HG03175 (cell line): ENCODE measurements at regions not wholly inside any gene's neighbourhood (a gene's known extent, or its start where the extent isn't known, plus 50 kb on each side); places are given as distances from the start of the nearest gene placed in this dataset.
"Not testable (repeated sequence)": the region's sequence is repeated elsewhere in the genome, so short reads cannot be mapped to it uniquely, and the experiment has no call there.

ENCODE experiments used
- ATAC-seq: cut with Tn5 transposase; IDR thresholded peaks from one replicate; pipeline ENCODE4 v1.9.1; 2021; ENCODE audit warnings: mild to moderate bottlenecking, moderate library complexity; ENCODE audit not compliant: unreplicated experiment

DNA sequence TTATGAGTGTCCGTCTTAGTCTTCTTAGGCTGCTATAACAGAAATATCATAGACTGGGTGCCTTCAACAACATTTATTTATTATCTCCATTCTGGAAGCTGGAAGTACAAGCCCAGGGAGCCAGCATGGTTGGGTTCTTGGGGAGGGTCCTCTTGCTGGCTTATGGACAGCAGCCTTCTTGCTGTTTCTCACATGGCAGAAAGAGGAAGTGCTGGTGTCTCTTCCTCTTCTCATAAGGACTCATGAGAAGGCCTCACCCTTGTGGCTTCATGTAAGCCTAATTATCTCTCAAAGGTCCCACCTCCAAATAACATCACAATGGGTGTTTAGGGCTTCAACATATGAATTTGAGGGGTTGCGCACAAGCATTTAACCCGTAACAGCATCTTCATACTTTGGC is 207.0 kb upstream of the COX10 start:
- ATAC-seq, result no peak

- no peak for ATAC-seq
Observed at GRCh38 chr17:13863436-13863835, 205.9 kb upstream of the COX10 start.

- ATAC-seq, result no peak
Observed at GRCh38 chr17:13864521-13864920, 204.8 kb upstream of the COX10 start.

DNA sequence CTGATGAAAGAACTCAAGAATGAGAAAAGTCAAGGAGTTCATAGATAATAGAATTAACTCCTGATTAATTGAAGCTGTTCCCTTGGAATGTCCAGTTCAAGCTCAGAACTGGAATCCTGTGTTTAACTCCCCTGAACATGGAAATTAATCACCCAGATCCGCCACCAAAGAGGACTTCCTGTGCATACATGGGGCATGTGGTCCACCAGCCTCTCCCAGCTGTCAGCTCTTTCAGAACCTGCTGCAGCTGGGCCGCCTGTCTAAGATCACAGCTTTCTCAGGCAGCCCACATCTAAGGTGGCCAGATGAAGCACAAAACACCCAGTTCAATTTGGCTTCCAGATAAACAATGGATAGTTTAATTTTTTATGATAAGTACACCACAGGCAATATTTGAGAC is 203.7 kb upstream of the COX10 start:
- ATAC-seq, result no peak

DNA sequence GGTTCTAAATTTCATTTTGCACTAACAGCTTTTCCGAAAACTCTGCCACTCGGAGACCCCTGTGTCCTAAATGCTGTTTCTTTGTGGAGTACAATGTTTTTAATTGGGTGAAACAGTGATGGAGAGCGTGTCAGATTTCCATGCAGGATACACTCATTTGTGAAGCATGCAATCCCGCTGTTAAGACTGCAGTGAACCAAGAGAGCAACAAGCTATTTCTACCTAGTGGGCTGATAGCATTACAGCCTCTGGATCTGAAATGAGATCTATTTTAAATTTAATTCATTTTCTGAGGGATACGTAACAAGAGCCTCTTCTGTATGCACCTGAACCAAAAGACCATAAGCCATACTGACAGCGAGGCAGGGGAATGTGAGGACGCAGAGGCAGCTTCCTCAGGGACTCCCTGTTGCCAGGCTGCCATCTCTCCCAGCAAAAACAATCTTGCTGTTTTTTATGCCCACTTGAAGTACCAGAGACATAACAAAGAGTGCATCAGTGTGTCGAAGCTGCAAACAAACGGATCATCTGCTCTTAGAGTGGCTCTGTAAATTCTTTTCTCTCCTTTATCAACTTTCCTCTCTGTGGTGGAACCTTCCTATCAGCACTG is 199.9 kb upstream of the COX10 start:
- ATAC-seq, result no peak

DNA sequence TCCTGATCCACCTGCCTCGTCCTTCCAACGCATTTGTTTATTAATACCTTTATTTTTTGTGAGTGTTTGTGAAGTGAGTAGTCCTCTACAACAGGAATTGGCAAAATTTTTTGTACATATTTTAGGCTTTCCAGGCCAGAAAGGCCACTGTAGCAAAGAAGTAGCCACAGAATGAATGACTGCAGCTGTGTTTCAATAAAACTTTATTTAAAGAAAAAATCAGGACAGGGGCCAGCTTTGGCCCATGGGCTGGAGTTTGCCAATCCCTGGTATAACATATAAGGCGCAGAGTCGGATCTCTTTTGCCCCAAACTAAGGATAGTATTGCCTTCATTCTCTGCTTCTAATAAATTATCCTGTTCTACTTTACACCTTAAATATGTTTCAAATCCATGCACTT is 198.0 kb upstream of the COX10 start:
- ATAC-seq, result no peak

DNA sequence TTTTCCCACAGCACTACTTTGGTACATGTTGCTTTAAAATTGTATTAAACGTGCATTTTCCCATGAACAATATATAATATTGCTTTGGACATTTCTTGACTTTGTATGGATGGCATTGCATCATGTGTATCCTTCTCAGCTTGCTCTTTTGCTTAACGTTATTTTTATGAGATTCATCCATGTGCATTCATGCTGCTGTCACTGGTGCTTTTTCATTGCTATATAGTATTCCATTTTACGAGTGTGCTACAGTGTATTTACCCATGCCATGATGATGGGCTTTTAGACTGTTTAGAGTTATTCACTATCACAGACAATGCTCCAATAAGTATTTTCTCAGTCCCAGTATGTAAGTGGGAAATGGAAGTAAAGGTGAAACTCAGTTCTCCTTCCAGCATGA is 195.2 kb upstream of the COX10 start:
- ATAC-seq, result no peak

DNA sequence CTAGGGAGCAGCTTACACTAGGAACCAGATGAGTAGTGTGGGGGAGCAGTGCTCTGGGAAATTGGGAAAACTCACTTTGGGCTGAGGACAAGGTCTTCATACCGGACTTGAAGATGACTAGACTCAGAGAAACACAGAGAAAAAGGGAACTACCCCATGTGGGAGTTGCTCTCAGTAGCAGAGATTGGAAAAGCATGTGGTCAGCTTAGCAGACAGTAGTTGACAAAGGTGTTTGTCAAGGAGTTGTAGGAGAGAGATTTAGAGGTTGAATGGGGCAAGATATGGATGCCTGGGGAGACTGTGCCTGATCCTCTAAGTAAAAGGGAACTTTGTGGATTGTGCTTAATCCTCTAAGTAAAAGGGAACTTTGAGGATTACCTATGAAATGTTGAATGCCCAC is 194.5 kb upstream of the COX10 start:
- ATAC-seq, result no peak

GRCh38 chr17:13879961-13880466 is 189.3 kb upstream of the COX10 start:
- ATAC-seq, result no peak

- no peak for ATAC-seq
Observed at GRCh38 chr17:13883659-13884058, 185.6 kb upstream of the COX10 start.

DNA sequence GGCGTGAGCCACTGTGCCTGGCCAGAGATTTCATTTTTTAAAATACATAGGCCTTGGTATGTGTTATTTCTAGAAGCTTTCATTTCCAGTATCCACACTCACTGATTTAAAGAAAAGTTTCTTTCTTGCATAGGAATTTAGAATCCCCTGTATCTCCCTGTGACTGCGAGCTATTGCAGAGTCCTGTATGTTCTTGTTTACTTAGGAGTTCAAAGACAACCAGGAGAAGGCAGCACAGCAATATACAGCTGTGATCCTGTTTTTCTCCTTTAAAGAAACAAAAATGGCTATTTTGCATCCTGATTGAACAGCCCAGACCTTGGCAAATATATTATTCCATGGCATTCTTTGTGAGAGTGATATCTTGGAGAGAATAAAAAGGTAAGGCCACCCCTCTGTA is 185.0 kb upstream of the COX10 start:
- no peak for ATAC-seq

DNA sequence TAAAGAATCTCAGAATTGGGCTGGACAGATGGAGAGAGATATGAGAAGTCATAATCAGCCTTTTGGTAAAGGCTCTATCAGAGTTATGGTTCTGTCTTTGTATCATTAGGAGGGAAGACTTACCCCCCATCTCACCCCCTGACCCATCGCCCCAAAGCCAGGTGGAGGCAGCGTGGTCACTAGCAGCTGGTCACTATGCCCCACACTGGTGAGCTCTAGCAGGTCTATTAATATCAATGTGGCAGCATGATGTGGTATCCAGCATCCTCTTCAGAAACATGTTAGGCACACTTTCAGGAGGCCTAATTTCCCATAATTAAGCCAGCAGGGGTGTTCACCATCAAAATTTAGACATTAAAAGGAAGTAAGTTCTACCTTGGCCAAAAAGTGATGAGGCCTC is 183.8 kb upstream of the COX10 start:
- ATAC-seq, result no peak

GRCh38 chr17:13885953-13886889 is 183.1 kb upstream of the COX10 start:
- no peak for ATAC-seq

GRCh38 chr17:13888056-13888609 is 181.2 kb upstream of the COX10 start:
- ATAC-seq, result no peak

GRCh38 chr17:13908971-13909370 is 160.3 kb upstream of the COX10 start:
- ATAC-seq, result not testable (repeated sequence)

GRCh38 chr17:13909901-13910519 is 159.3 kb upstream of the COX10 start:
- no peak for ATAC-seq

GRCh38 chr17:13917634-13918033 is 151.7 kb upstream of the COX10 start:
- no peak for ATAC-seq

- ATAC-seq, result no peak
Observed at GRCh38 chr17:13918247-13918646, 151.1 kb upstream of the COX10 start.

DNA sequence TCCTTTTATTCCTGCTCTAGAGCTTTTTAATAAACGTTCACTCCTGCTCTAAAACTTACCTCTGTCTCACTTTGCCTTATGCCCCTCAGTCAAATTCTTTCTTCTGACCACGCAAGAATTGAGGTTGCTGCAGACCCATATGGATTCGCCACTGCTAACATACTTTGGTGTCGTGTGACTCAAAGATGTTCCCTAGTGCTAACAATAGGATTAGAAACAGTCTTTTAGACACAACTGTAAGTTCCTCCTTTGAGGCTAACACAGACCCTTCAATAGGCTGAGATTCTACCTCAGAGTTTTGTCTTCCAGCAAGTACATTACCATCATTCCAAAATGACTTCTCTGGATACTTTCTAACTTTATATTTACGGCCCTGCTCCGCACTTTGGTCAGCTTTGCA is 149.5 kb upstream of the COX10 start:
- ATAC-seq, result no peak

DNA sequence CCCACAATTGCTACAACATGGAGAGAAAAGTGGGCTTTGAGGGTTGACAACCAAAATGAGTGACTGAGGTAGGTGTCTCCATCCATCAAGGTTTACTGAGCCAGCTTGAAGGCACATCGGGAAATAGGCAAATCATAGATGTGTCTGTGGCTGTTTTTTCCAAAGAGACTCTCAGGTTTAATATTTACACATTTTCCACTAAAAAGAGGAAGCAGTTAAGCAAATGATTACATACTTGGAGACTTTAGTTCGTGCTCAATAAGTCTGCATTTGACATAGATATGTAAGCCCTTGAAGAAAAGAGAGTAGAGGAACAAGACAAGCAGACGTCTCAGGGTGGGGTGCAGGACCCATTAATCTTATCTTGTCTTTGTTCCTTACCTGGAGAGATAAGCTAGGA is 148.9 kb upstream of the COX10 start:
- no peak for ATAC-seq
